ENCODE measurements at regions not wholly inside any gene's neighbourhood (a gene's known extent, or its start where the extent isn't known, plus 50 kb on each side); places are given as distances from the start of the nearest gene placed in this dataset.

- TF ChIP-seq, protein P1, sequence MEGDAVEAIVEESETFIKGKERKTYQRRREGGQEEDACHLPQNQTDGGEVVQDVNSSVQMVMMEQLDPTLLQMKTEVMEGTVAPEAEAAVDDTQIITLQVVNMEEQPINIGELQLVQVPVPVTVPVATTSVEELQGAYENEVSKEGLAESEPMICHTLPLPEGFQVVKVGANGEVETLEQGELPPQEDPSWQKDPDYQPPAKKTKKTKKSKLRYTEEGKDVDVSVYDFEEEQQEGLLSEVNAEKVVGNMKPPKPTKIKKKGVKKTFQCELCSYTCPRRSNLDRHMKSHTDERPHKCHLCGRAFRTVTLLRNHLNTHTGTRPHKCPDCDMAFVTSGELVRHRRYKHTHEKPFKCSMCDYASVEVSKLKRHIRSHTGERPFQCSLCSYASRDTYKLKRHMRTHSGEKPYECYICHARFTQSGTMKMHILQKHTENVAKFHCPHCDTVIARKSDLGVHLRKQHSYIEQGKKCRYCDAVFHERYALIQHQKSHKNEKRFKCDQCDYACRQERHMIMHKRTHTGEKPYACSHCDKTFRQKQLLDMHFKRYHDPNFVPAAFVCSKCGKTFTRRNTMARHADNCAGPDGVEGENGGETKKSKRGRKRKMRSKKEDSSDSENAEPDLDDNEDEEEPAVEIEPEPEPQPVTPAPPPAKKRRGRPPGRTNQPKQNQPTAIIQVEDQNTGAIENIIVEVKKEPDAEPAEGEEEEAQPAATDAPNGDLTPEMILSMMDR (IDR thresholded peaks at IDR 0.05), result no peak
- TF ChIP-seq POLR2A (IDR thresholded peaks at IDR 0.05), result no peak
Measured at GRCh38 chr3:513301-513700, 316.7 kb downstream of the CHL1 start.
